ENCODE measurements at regions not wholly inside any gene's neighbourhood (a gene's known extent, or its start where the extent isn't known, plus 50 kb on each side); places are given as distances from the start of the nearest gene placed in this dataset.

- TF ChIP-seq GATA1 (IDR thresholded peaks at IDR 0.05; ENCODE audit: low read depth, low read length) (no peak), POLR2A (IDR thresholded peaks at IDR 0.05; ENCODE audit: low read length) (no peak)
These were observed 519.1 kb upstream of the SALL3 start for GRCh38 chr18:78460558-78460957.

Measured in erythroblast (primary cell).